Gastroesophageal sphincter (tissue), 4 donors: ENCODE measurements at regions not wholly inside any gene's neighbourhood (a gene's known extent, or its start where the extent isn't known, plus 50 kb on each side); places are given as distances from the start of the nearest gene placed in this dataset.
"Not testable (repeated sequence)": the region's sequence is repeated elsewhere in the genome, so short reads cannot be mapped to it uniquely, and the experiment has no call there.

ENCODE experiments used
- ATAC-seq: fragments of 150-250 bp; one replicate; pipeline ENCODE4 v1.9.1; 2016; ENCODE audit warnings: mild to moderate bottlenecking, moderate library complexity
- H3K27ac ChIP-seq, 4 donors: fragments of 200-600 bp; sonication (generic) in 3 of 4; 1 replicate in 3 of 4; 2 replicates in 1 of 4; pipeline ENCODE4 v1.5.1; 2016 to 2019
- H3K27me3 ChIP-seq: fragments of 200-600 bp; sonication (generic); one replicate; pipeline ENCODE4 v1.5.1; 2019
- H3K36me3 ChIP-seq, 2 donors: fragments of 200-600 bp; sonication (generic); one replicate each; pipeline ENCODE4 v1.5.1; 2019; ENCODE audit warnings: control low read depth in 1 of 2
- H3K4me1 ChIP-seq, 3 donors: fragments of 200-600 bp; sonication (generic); 1 replicate in 2 of 3; 2 replicates in 1 of 3; pipeline ENCODE4 v1.5.1; 2016 to 2019; ENCODE audit warnings: control low read depth in 2 of 3
- H3K4me3 ChIP-seq, 2 donors: fragments of 200-600 bp; sonication (generic); one replicate each; pipeline ENCODE4 v1.5.1; 2019; ENCODE audit warnings: mild to moderate bottlenecking in 1 of 2, moderate library complexity in 1 of 2
- H3K9me3 ChIP-seq, 3 donors: fragments of 200-600 bp; sonication (generic); one replicate each; pipeline ENCODE4 v1.5.1; 2017 to 2019; ENCODE audit warnings: control low read depth in 2 of 3
- EP300 ChIP-seq: sonication (generic); formaldehyde crosslinking; IDR thresholded peaks from one replicate; pipeline ENCODE4 v1.6.1; 2017; ENCODE audit warnings: antibody characterized with exemption, mild to moderate bottlenecking
- POLR2A ChIP-seq, 2 donors: fragments of 450-650 bp; IDR thresholded peaks; one replicate each; pipeline ENCODE4 v1.6.1; 2017; ENCODE audit warnings: antibody characterized with exemption in 2 of 2, mild to moderate bottlenecking in 2 of 2, moderate library complexity in 1 of 2
- POLR2AphosphoS5 ChIP-seq: sonication (generic); formaldehyde crosslinking; IDR thresholded peaks from one replicate; pipeline ENCODE4 v1.6.1; 2017; ENCODE audit warnings: antibody characterized with exemption
- WGBS, 2 donors: methylation state at CpG; one replicate each; pipeline ENCODE4 v1.1.5; 2018; ENCODE audit warnings: low coverage in 1 of 2; 5-methylcytosine and 5-hydroxymethylcytosine counted together
- TF ChIP-seq, protein P1 (sequence below), 4 experiments: fragments of 200-600 bp in 2 of 4; fragments of 450-650 bp in 2 of 4; sonication (generic) in 1 of 4; IDR thresholded peaks; one replicate each; pipeline ENCODE4 v1.5.1; 2017 to 2019; ENCODE audit warnings: antibody characterized with exemption in 4 of 4, mild to moderate bottlenecking in 2 of 4, moderate library complexity in 2 of 4

DNA sequence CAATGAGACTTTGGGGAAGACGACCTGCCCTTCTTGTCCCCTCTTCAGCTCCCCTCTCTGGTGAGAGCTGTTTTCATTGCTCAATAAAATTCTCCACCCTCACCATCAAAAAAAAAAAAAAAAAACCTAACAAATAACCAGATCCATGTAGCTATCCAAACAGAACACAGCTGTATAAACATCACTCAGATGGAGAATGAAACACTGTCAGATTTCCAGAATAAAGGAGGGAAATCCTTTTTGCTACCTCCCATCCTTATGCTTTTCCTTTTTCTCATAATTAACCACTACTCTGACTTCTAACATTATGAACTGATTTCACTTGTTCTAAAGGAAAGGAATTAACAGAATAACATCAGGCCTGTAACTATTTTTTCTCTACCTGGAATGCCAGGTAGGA is 155.6 kb downstream of the PPP4R3C start:
- TF ChIP-seq POLR2A (IDR thresholded peaks at IDR 0.05) (no peak), EP300 (no peak), POLR2AphosphoS5 (no peak)
- TF ChIP-seq, protein P1, sequence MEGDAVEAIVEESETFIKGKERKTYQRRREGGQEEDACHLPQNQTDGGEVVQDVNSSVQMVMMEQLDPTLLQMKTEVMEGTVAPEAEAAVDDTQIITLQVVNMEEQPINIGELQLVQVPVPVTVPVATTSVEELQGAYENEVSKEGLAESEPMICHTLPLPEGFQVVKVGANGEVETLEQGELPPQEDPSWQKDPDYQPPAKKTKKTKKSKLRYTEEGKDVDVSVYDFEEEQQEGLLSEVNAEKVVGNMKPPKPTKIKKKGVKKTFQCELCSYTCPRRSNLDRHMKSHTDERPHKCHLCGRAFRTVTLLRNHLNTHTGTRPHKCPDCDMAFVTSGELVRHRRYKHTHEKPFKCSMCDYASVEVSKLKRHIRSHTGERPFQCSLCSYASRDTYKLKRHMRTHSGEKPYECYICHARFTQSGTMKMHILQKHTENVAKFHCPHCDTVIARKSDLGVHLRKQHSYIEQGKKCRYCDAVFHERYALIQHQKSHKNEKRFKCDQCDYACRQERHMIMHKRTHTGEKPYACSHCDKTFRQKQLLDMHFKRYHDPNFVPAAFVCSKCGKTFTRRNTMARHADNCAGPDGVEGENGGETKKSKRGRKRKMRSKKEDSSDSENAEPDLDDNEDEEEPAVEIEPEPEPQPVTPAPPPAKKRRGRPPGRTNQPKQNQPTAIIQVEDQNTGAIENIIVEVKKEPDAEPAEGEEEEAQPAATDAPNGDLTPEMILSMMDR (IDR thresholded peaks at IDR 0.05): no peak
- 67% methylated on average over 1 of the region's 1 CpG; no CpG with 5 or more reads in 1 of the 2 donors for WGBS, 2 donors

DNA sequence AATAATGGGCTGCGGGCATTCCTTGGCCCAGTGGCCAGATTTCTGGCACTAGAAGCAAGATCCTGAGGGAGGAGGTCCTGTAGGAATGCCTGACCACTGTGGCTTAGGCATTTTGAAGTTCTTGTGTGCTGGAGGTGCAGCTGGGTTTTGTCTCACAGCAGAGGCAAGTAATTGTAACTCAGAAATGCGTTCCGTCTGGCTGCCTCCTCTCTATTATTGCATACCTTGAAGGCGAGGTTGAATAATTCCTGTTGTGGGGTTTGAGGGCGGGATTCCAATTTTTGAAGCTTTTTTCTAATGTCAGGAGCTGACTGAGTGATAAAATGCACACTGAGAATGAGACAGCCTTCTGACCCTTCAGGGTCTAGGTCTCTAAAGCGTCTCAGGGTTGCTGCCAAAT is 170.6 kb downstream of the PPP4R3C start:
- WGBS, 2 donors: 50 to 62% methylated on average over 2 of the region's 6 CpGs
- H3K9me3 ChIP-seq, H3K27ac ChIP-seq, H3K4me1 ChIP-seq, ATAC-seq, H3K4me3 ChIP-seq, H3K36me3 ChIP-seq, H3K27me3 ChIP-seq: not testable (repeated sequence)

More for the DNA sequence above, 155.6 kb downstream of the PPP4R3C start:
- Histone ChIP-seq H3K9me3 (no peaks in the 10 kb centered on the region), H3K4me1 (no peaks in the 10 kb centered on the region), H3K27me3 (no peaks in the 10 kb centered on the region), H3K36me3 (no peaks in the 10 kb centered on the region), H3K4me3 (no peak overlapping the region), H3K27ac (no peak overlapping the region)
- ATAC-seq: no peak

DNA sequence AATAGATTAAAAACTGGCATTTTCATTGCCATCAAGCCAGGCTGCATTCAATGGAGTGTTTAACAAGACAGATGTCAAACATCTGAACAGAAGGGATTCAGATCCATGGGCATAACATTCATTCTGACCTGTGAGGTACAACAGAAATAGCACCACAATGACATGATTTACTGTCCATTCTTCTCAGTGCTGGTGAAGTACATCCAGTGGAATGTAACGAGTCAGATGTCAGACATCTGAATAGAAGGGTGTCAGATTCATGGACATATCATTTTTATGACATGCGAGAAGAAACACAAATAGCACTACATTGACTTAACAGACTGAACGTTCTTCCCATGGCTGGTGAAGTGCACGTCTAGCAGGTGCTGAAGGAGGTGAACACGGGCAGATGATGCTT is 186.4 kb downstream of the PPP4R3C start:
- Histone ChIP-seq H3K4me1 (no peaks in the 10 kb centered on the region), H3K36me3 (no peaks in the 10 kb centered on the region), H3K27me3 (no peaks in the 10 kb centered on the region), H3K4me3 (no peak overlapping the region), H3K27ac (no peak overlapping the region), H3K9me3 (no peaks in the 10 kb centered on the region)
- TF ChIP-seq, protein P1 (IDR thresholded peaks at IDR 0.05): no peak
- TF ChIP-seq POLR2AphosphoS5 (no peak), EP300 (no peak), POLR2A (IDR thresholded peaks at IDR 0.05) (no peak)
- 67 to 88% methylated on average over 3 to 5 of the region's 5 CpGs for WGBS, 2 donors
- ATAC-seq: no peak

DNA sequence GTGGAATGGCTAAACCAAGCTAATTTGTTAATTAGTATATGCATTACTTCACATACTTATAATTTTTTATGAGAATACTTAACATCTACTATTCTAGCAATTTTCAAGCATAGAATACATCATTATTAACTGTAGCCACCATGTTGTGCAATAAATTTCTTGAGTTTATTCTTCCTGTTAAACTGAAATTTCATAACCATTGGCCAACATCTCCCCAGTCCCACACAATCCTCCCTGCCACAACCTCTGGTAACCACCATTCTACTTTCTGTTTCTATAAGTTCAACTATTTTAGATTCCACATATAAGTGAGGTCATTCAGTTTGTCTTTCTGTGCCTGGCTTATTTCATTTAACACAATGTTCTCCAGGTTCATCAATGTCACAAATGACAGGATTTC is 208.5 kb downstream of the PPP4R3C start:
- Histone ChIP-seq H3K36me3 (no peaks in the 10 kb centered on the region), H3K4me3 (no peak overlapping the region), H3K27ac (no peak overlapping the region), H3K27me3 (no peaks in the 10 kb centered on the region), H3K4me1 (no peaks in the 10 kb centered on the region), H3K9me3 (no peaks in the 10 kb centered on the region)
- no peak for ATAC-seq
- TF ChIP-seq POLR2A (IDR thresholded peaks at IDR 0.05) (no peak), POLR2AphosphoS5 (no peak), EP300 (no peak)
- TF ChIP-seq, protein P1 (IDR thresholded peaks at IDR 0.05): no peak

DNA sequence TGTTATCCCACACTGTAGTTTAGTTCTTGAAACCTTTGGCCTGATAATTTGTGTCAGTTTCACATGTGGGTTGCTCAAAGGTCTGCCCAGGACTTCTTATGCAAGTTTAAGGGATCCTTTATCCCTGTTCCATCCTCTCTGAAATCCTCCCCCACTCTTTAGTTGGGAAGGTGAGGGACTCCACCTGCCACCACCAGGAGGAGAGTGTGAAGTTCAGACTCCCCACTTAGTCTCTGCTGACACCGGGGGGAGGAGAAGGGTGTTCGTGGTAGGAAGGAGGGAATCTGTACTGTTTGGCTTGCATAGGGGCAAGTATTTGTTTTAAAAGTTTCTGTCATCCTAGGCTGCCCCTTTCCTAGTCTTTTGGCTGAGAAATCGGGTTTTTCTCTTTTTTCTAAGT is 211.8 kb downstream of the PPP4R3C start:
- no peak overlapping the region for H3K4me3 ChIP-seq

More for the DNA sequence above, 211.8 kb downstream of the PPP4R3C start:
- Histone ChIP-seq H3K36me3 (no peaks in the 10 kb centered on the region), H3K27me3 (no peaks in the 10 kb centered on the region), H3K4me1 (no peaks in the 10 kb centered on the region), H3K9me3 (no peaks in the 10 kb centered on the region), H3K27ac (no peak overlapping the region)
- ATAC-seq: no peak
- WGBS, 2 donors: 31% methylated on average over 3 of the region's 3 CpGs; no CpG with 5 or more reads in 1 of the 2 donors
- TF ChIP-seq, protein P1 (IDR thresholded peaks at IDR 0.05): no peak
- TF ChIP-seq POLR2AphosphoS5 (no peak), EP300 (no peak), POLR2A (IDR thresholded peaks at IDR 0.05) (no peak)
